HL-60 (cell line): ENCODE measurements at regions not wholly inside any gene's neighbourhood (a gene's known extent, or its start where the extent isn't known, plus 50 kb on each side); places are given as distances from the start of the nearest gene placed in this dataset.

ENCODE experiments used
- DNase-seq, 2 experiments: peaks; one replicate each; pipeline ENCODE4 v3.0.0-alpha.2; 2010 to 2020; ENCODE audit warnings: low read depth in 1 of 2, low spot score in 1 of 2
- H3K27ac ChIP-seq: fragments of 250-450 bp; sonication (Bioruptor Pico); replicated peaks from 2 replicates; pipeline ENCODE4 v1.5.1; 2020; ENCODE audit warnings: mild to moderate bottlenecking, moderate library complexity
- H3K27me3 ChIP-seq: fragments of 250-450 bp; sonication (Bioruptor Pico); 2 replicates; pipeline ENCODE4 v1.5.1; 2021; ENCODE audit warnings: mild to moderate bottlenecking, moderate library complexity; ENCODE audit not compliant: insufficient read depth, poor library complexity, severe bottlenecking
- H3K4me3 ChIP-seq: replicated peaks from 2 replicates; pipeline ENCODE4 v1.5.1; 2011; ENCODE audit warnings: mild to moderate bottlenecking, control low read depth, low read length; ENCODE audit not compliant: insufficient read depth
- CTCF ChIP-seq: IDR thresholded peaks from one replicate; pipeline ENCODE4 v1.5.1; 2011; ENCODE audit warnings: low read length, control low read depth, inconsistent platforms; ENCODE audit not compliant: insufficient read depth
- GABPA ChIP-seq: IDR thresholded peaks from 2 replicates; pipeline ENCODE4 v1.6.1; 2012; ENCODE audit warnings: low read depth
- POLR2AphosphoS5 ChIP-seq: IDR thresholded peaks from 2 replicates; pipeline ENCODE4 v1.6.1; 2012; ENCODE audit warnings: low read depth
- REST ChIP-seq: IDR thresholded peaks from 2 replicates; pipeline ENCODE4 v1.6.1; 2012; ENCODE audit warnings: low read depth; ENCODE audit not compliant: insufficient replicate concordance
- SPI1 ChIP-seq: IDR thresholded peaks from 2 replicates; pipeline ENCODE4 v1.6.1; 2012; ENCODE audit warnings: low read depth, mild to moderate bottlenecking, borderline replicate concordance

GRCh38 chr1:93013145-93014065 lies 52.1 kb upstream of the DIPK1A start:
- TF ChIP-seq GABPA (no peak), CTCF (no peak)
- DNase-seq = no peak
- H3K27ac ChIP-seq = no peak overlapping the region
- no peak overlapping the region for H3K4me3 ChIP-seq
- H3K27me3 ChIP-seq = peaks cover 8% of the 10 kb centered on the region

DNA sequence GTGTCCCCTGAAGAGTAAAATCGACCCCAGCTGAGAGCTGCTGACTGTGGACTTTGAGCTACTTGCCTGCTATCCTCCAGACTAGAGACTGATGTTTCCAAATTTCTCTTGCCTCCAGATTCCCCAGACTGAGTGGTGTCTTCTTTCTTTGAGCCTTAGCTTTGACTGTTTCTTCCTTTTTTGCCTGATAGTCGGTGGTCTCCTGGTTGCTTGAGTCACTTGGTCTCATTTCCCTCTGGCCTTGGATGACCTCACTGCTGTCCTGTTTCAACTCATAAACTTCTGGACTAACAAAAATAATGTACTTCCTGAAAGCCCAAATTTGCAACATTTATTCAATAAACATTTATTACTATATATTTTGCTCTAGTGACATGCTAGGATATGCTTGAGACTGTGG lies 52.9 kb upstream of the DIPK1A start:
- Histone ChIP-seq H3K27me3 (peaks cover 8% of the 10 kb centered on the region), H3K27ac (no peak overlapping the region), H3K4me3 (no peak overlapping the region)
- TF ChIP-seq SPI1 (no peak), POLR2AphosphoS5 (no peak), REST (no peak), GABPA (no peak), CTCF (no peak)
- DNase-seq = no peak

DNA sequence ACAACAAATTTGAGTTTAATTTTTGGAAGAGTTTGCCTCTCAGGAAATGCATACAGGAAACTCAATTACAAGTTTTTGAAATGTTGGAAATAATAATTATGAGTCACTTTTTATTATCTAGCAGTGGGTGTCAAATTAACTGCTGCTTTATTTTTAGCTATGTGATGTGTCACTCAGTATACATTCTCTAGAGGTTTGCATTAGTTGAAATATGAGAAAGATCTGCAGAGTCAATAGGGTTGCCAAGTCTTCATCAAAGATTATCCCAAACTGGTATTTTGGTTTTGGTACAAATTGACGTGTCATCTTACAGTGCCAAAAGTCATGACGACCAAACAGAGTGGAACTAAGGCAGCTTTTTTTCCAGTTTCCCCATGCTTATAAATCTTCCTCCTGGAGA lies 54.3 kb upstream of the DIPK1A start:
- H3K4me3 ChIP-seq = no peak overlapping the region
- TF ChIP-seq CTCF = no peak
- no peak for TF ChIP-seq GABPA
- TF ChIP-seq REST = no peak
- TF ChIP-seq POLR2AphosphoS5 = no peak
- no peak for TF ChIP-seq SPI1
- peaks cover 8% of the 10 kb centered on the region for H3K27me3 ChIP-seq
- DNase-seq = no peak
- H3K27ac ChIP-seq = no peak overlapping the region

DNA sequence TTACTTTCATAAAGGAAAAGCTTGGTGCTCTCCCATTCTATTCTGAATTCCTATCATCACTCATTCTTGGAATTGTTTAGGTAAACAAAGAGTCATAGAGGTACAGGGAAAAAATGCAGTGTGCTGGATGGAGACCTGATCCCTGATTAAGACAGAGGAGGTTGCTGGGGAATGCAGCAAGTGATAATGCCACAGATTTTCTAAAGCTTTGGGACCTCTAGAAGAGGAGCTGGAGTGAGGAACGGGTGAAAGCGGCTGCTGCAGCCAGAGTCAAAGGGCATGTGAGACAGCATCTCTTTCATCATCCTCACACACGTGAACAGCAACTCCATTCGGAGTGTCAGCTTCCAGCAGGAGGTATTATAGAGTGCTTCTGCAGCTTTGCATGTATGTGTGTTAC lies 54.9 kb upstream of the DIPK1A start:
- TF ChIP-seq POLR2AphosphoS5 (no peak), GABPA (no peak), CTCF (no peak), SPI1 (no peak), REST (no peak)

More for the DNA sequence above, 54.9 kb upstream of the DIPK1A start:
- H3K27ac ChIP-seq = no peak overlapping the region
- DNase-seq = no peak
- peaks cover 8% of the 10 kb centered on the region for H3K27me3 ChIP-seq
- no peak overlapping the region for H3K4me3 ChIP-seq
